B cell (primary cell): ENCODE measurements at regions not wholly inside any gene's neighbourhood (a gene's known extent, or its start where the extent isn't known, plus 50 kb on each side); places are given as distances from the start of the nearest gene placed in this dataset.

Experiments
- ATAC-seq: fragments of 200-7000 bp; cut with Tn5 transposase; one replicate; pipeline ENCODE4 v1.10.0; 2021; ENCODE audit warnings: low read depth, mild to moderate bottlenecking, moderate number of reproducible peaks, moderate library complexity
- CTCF ChIA-PET: fragments of 350-600 bp; sonication (Branson Sonifier 250); formaldehyde crosslinking; loops from one replicate; lab custom pipeline; 2021; ENCODE audit warnings: antibody characterized with exemption, inconsistent platforms; lab: Charles Lee
- POLR2A ChIA-PET: fragments of 350-600 bp; sonication (Branson Sonifier 250); formaldehyde crosslinking; loops from one replicate; lab custom pipeline; 2021; ENCODE audit warnings: antibody characterized with exemption; lab: Charles Lee
- DNase-seq: peaks from one replicate; pipeline ENCODE4 v3.0.0; 2013
- H2AFZ ChIP-seq: 2 replicates; pipeline ENCODE4 v1.6.1; 2012; ENCODE audit warnings: mild to moderate bottlenecking, low read depth, low read length; ENCODE audit not compliant: insufficient read depth, poor library complexity, severe bottlenecking
- H3K27ac ChIP-seq, 2 donors: 1 replicate in 1 of 2; 2 replicates in 1 of 2; pipeline ENCODE4 v1.5.1; 2012 to 2013; ENCODE audit warnings: low read length in 2 of 2, mild to moderate bottlenecking in 2 of 2, moderate library complexity in 1 of 2
- H3K27me3 ChIP-seq, 4 experiments: fragments of 200-600 bp in 1 of 4; sonication (generic) in 1 of 4; replicated peaks in 1 of 4; 1 replicate in 2 of 4; 2 replicates in 2 of 4; pipeline versions ENCODE4 v1.6.1 to v1.7.0; 2013 to 2016; ENCODE audit warnings: low read length in 3 of 4, mild to moderate bottlenecking in 2 of 4, mixed read lengths in 1 of 4, moderate library complexity in 1 of 4; ENCODE audit not compliant: insufficient read depth in 4 of 4, control insufficient read depth in 3 of 4; ENCODE audit errors: control extremely low read depth in 1 of 4
- H3K36me3 ChIP-seq, 2 experiments: replicated peaks in 1 of 2; 1 replicate in 1 of 2; 2 replicates in 1 of 2; pipeline versions ENCODE4 v1.6.1 to v1.7.1; 2013; ENCODE audit warnings: low read length in 1 of 2; ENCODE audit not compliant: insufficient read depth in 2 of 2, control insufficient read depth in 1 of 2; ENCODE audit errors: control extremely low read depth in 1 of 2, extremely low read depth in 1 of 2
- H3K4me1 ChIP-seq, 2 donors: fragments of 200-600 bp in 1 of 2; sonication (generic) in 1 of 2; 1 replicate in 1 of 2; 2 replicates in 1 of 2; pipeline versions ENCODE4 v1.5.1 to v1.6.1; 2013 to 2017; ENCODE audit warnings: low read length in 2 of 2; ENCODE audit not compliant: control insufficient read depth in 2 of 2, insufficient read depth in 2 of 2
- H3K4me2 ChIP-seq: replicated peaks from 2 replicates; pipeline ENCODE3; 2012; ENCODE audit warnings: mild to moderate bottlenecking, low read depth, low read length; ENCODE audit not compliant: poor library complexity, severe bottlenecking
- H3K4me3 ChIP-seq, 5 experiments: fragments of 200-600 bp in 1 of 5; sonication (generic) in 1 of 5; 1 replicate in 3 of 5; 2 replicates in 2 of 5; pipeline versions ENCODE4 v1.5.1 to v1.7.0; 2011 to 2016; ENCODE audit warnings: low read length in 4 of 5, mild to moderate bottlenecking in 4 of 5, low read depth in 2 of 5, control low read depth in 1 of 5, moderate library complexity in 1 of 5; ENCODE audit not compliant: insufficient read depth in 1 of 5; ENCODE audit errors: control extremely low read depth in 1 of 5, extremely low read depth in 1 of 5
- H3K79me2 ChIP-seq: fragments of 200-600 bp; sonication (generic); one replicate; pipeline ENCODE4 v1.6.0; 2016; ENCODE audit warnings: low read length; ENCODE audit not compliant: control insufficient read depth, insufficient read depth
- H3K9ac ChIP-seq: fragments of 200-600 bp; sonication (generic); 2 replicates; pipeline ENCODE4 v1.6.1; 2017; ENCODE audit warnings: mild to moderate bottlenecking, low read length, moderate library complexity
- H3K9me3 ChIP-seq, 3 donors: one replicate each; pipeline versions ENCODE4 v1.6.1 to v1.7.1; 2013; ENCODE audit warnings: low read length in 2 of 3; ENCODE audit not compliant: control insufficient read depth in 2 of 3, insufficient read depth in 1 of 3; ENCODE audit errors: control extremely low read depth in 1 of 3
- H4K20me1 ChIP-seq: 2 replicates; pipeline ENCODE4 v1.6.0; 2012; ENCODE audit warnings: mild to moderate bottlenecking, low read length; ENCODE audit not compliant: insufficient read depth, control insufficient read depth, poor library complexity, severe bottlenecking
- H3K27ac Mint-ChIP-seq: one replicate; pipeline ENCODE4 v1.8.0; 2021; ENCODE audit warnings: mixed read lengths
- H3K27me3 Mint-ChIP-seq: one replicate; pipeline ENCODE4 v1.8.0; 2021; ENCODE audit warnings: mixed read lengths
- H3K4me1 Mint-ChIP-seq: one replicate; pipeline ENCODE4 v1.8.0; 2021; ENCODE audit warnings: mixed read lengths
- H3K4me3 Mint-ChIP-seq: one replicate; pipeline ENCODE4 v1.8.0; 2021; ENCODE audit warnings: mixed read lengths
- H3K9me3 Mint-ChIP-seq: one replicate; pipeline ENCODE4 v1.8.0; 2022; ENCODE audit warnings: mixed read lengths; ENCODE audit not compliant: insufficient read depth
- CTCF ChIP-seq: fragments of 200-600 bp; IDR thresholded peaks from one replicate; pipeline ENCODE4 v1.8.0; 2022; ENCODE audit warnings: antibody characterized with exemption, mild to moderate bottlenecking
- EZH2 ChIP-seq: IDR thresholded peaks from 2 replicates; pipeline ENCODE4 v1.6.1; 2012; ENCODE audit warnings: borderline replicate concordance, low read depth, mild to moderate bottlenecking, moderate library complexity, low read length; ENCODE audit not compliant: insufficient read depth, poor library complexity, severe bottlenecking
- WGBS: methylation state at CpG from one replicate; pipeline ENCODE4 v1.1.5; 2013; ENCODE audit warnings: missing lambda C conversion rate; ENCODE audit not compliant: insufficient coverage; 5-methylcytosine and 5-hydroxymethylcytosine counted together
- intact Hi-C: fragments of 100-400 bp; cut with micrococcal nuclease; formaldehyde crosslinking; loops from one replicate; pipeline ENCODE4 v1.10.0; 2022

- no peak overlapping the region for H3K4me3 ChIP-seq
- POLR2A ChIA-PET: no interaction called here
- no peaks in the 10 kb centered on the region for H3K4me1 ChIP-seq
- WGBS: 84% methylated on average over 4 of the region's 9 CpGs
- H3K9me3 ChIP-seq: peaks cover 0 to 3% (median 0%) of the 10 kb centered on the region in 3 donors
- H3K79me2 ChIP-seq: no peaks in the 10 kb centered on the region
- H2AFZ ChIP-seq: no peak overlapping the region
- no peak overlapping the region for H3K4me3 Mint-ChIP-seq
- H3K27ac Mint-ChIP-seq: no peak overlapping the region
- intact Hi-C loops: no loop called here
- H3K27me3 ChIP-seq: no peaks in the 10 kb centered on the region
- no peak overlapping the region for H3K27ac ChIP-seq
- H3K36me3 ChIP-seq: no peaks in the 10 kb centered on the region
- no peak overlapping the region for H3K9ac ChIP-seq
- H3K9me3 Mint-ChIP-seq: no peaks in the 10 kb centered on the region
- H3K27me3 Mint-ChIP-seq: peaks cover 19% of the 10 kb centered on the region
- no peak for ATAC-seq
- H3K4me1 Mint-ChIP-seq: no peaks in the 10 kb centered on the region
- TF ChIP-seq CTCF (no peak), EZH2 (no peak)
- CTCF ChIA-PET: no interaction called here
- DNase-seq: no peak
- no peaks in the 10 kb centered on the region for H4K20me1 ChIP-seq
- H3K4me2 ChIP-seq: no peak overlapping the region
Measured at GRCh38 chr11:70743329-70743728, 345.0 kb downstream of the CTTN start.

- Histone ChIP-seq H3K4me3 (no peak overlapping the region), H3K4me2 (no peak overlapping the region), H3K9me3 (peaks cover 0 to 9% (median 0%) of the 10 kb centered on the region in 3 donors), H3K9ac (no peak overlapping the region), H3K4me1 (no peaks in the 10 kb centered on the region), H3K27me3 (no peaks in the 10 kb centered on the region), H4K20me1 (no peaks in the 10 kb centered on the region), H2AFZ (no peak overlapping the region), H3K27ac (no peak overlapping the region), H3K36me3 (no peaks in the 10 kb centered on the region), H3K79me2 (no peaks in the 10 kb centered on the region)
- intact Hi-C loops: no loop called here
- POLR2A ChIA-PET: no interaction called here
- WGBS: 93% methylated on average over 9 of the region's 9 CpGs
- TF ChIP-seq CTCF (no peak), EZH2 (no peak)
- no peak overlapping the region for H3K4me3 Mint-ChIP-seq
- H3K9me3 Mint-ChIP-seq: no peaks in the 10 kb centered on the region
- no peak overlapping the region for H3K27ac Mint-ChIP-seq
- ATAC-seq (no peak), DNase-seq (no peak)
- CTCF ChIA-PET: no interaction called here
- no peaks in the 10 kb centered on the region for H3K4me1 Mint-ChIP-seq
- peaks cover 19% of the 10 kb centered on the region for H3K27me3 Mint-ChIP-seq
Measured at GRCh38 chr11:70743941-70744351, 345.6 kb downstream of the CTTN start.
